Parathyroid adenoma (tissue), 2 donors: ENCODE measurements at regions not wholly inside any gene's neighbourhood (a gene's known extent, or its start where the extent isn't known, plus 50 kb on each side); places are given as distances from the start of the nearest gene placed in this dataset.

Experiments
- H2AFZ ChIP-seq: fragments of 300-600 bp; sonication (generic); one replicate; pipeline ENCODE4 v1.7.0; 2017; ENCODE audit warnings: antibody characterized with exemption, mild to moderate bottlenecking
- H3K27ac ChIP-seq: fragments of 300-600 bp; sonication (generic); one replicate; pipeline ENCODE4 v1.7.0; 2017
- H3K27me3 ChIP-seq: fragments of 300-600 bp; sonication (generic); one replicate; pipeline ENCODE4 v1.7.0; 2017; ENCODE audit warnings: low read length; ENCODE audit not compliant: control insufficient read depth, insufficient read depth
- H3K36me3 ChIP-seq: fragments of 300-600 bp; sonication (generic); one replicate; pipeline ENCODE4 v1.7.0; 2017; ENCODE audit warnings: low read length; ENCODE audit not compliant: control insufficient read depth, insufficient read depth
- H3K4me1 ChIP-seq: fragments of 300-600 bp; sonication (generic); one replicate; pipeline ENCODE4 v1.7.0; 2017; ENCODE audit warnings: control low read depth
- H3K4me2 ChIP-seq: fragments of 300-600 bp; sonication (generic); one replicate; pipeline ENCODE4 v1.7.0; 2017; ENCODE audit warnings: low read length
- H3K4me3 ChIP-seq: fragments of 300-600 bp; sonication (generic); one replicate; pipeline ENCODE4 v1.7.0; 2017; ENCODE audit warnings: low read depth, low read length
- H3K79me2 ChIP-seq: fragments of 300-600 bp; sonication (generic); one replicate; pipeline ENCODE4 v1.7.0; 2017; ENCODE audit warnings: control low read depth
- H3K9ac ChIP-seq: fragments of 300-600 bp; sonication (generic); one replicate; pipeline ENCODE4 v1.7.0; 2017; ENCODE audit warnings: mild to moderate bottlenecking
- H3K9me3 ChIP-seq: fragments of 300-600 bp; sonication (generic); one replicate; pipeline ENCODE4 v1.7.0; 2017; ENCODE audit warnings: low read length; ENCODE audit not compliant: control insufficient read depth
- TF ChIP-seq, protein P1 (sequence below): fragments of 300-600 bp; sonication (generic); IDR thresholded peaks from one replicate; pipeline ENCODE4 v1.7.0; 2017; ENCODE audit warnings: antibody characterized with exemption, mild to moderate bottlenecking
- donor health status: primary hyperparathyroidism.

DNA sequence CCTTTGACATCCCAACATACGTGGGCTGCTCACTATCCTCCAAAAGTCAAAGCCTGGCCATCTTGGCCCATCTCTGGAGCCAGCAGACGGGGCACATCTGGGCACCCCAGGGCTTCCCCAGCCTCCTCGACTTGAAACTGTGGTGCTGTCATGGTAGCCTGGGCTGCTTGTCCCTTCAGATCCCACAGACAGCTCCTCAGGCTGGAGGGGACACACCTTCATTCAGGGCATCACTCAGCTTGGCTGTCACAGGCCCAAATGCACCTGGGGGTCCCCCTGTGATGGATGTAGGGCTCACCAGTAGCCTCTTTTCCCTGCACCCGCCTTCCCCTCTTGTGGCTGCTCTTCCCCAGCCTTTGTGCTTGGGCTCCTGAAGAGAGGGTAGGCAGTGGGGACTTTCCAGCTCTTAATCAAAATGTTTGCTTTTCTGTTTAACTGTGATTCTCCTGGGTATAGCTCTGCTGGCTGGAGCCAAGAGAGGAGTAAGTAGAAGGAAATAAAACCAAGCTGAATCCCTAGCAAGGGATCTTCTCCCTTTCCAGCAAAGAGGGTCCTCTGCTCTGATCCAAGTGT is 92.3 kb downstream of the GYPC start:
- H3K27me3 ChIP-seq, result no peaks in the 10 kb centered on the region
- no peak overlapping the region for H2AFZ ChIP-seq
- H3K27ac ChIP-seq, result no peak overlapping the region
- no peak overlapping the region for H3K4me3 ChIP-seq
- no peak overlapping the region for H3K4me2 ChIP-seq
- H3K4me1 ChIP-seq, result peaks cover 12% of the 10 kb centered on the region
- TF ChIP-seq, protein P1, sequence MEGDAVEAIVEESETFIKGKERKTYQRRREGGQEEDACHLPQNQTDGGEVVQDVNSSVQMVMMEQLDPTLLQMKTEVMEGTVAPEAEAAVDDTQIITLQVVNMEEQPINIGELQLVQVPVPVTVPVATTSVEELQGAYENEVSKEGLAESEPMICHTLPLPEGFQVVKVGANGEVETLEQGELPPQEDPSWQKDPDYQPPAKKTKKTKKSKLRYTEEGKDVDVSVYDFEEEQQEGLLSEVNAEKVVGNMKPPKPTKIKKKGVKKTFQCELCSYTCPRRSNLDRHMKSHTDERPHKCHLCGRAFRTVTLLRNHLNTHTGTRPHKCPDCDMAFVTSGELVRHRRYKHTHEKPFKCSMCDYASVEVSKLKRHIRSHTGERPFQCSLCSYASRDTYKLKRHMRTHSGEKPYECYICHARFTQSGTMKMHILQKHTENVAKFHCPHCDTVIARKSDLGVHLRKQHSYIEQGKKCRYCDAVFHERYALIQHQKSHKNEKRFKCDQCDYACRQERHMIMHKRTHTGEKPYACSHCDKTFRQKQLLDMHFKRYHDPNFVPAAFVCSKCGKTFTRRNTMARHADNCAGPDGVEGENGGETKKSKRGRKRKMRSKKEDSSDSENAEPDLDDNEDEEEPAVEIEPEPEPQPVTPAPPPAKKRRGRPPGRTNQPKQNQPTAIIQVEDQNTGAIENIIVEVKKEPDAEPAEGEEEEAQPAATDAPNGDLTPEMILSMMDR, result no peak
- no peaks in the 10 kb centered on the region for H3K9me3 ChIP-seq
- H3K79me2 ChIP-seq, result no peaks in the 10 kb centered on the region
- no peak overlapping the region for H3K9ac ChIP-seq
- no peaks in the 10 kb centered on the region for H3K36me3 ChIP-seq

DNA sequence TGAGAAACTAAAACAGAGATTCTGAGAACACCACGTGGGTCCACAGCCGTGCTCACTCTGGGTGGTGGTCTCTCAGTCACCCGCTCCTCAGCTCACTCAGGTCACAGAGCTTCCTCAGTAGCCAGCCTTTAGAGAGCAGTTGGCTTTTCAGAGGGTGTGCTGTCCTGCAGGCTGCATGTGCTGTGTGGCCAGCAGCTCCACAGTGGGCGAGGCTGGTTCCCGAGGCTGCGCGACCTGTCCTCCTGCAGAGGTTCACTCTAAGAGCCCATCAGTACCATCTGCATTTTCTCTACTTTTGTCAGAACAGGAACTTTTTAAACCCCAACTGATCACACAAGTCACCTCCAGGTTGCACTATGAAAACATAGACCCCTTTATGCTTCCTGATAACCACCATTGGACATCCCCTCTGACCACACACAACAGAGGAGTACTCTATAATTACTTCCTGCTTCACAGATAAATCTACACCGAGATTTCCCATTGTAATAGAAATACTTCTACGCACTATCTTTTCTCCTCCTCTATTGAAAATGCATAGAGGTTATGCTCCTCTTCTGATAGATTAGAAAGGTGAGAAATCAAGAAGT is 93.1 kb downstream of the GYPC start:
- TF ChIP-seq, protein P1, result no peak
- no peaks in the 10 kb centered on the region for H3K79me2 ChIP-seq
- no peak overlapping the region for H3K4me2 ChIP-seq

DNA sequence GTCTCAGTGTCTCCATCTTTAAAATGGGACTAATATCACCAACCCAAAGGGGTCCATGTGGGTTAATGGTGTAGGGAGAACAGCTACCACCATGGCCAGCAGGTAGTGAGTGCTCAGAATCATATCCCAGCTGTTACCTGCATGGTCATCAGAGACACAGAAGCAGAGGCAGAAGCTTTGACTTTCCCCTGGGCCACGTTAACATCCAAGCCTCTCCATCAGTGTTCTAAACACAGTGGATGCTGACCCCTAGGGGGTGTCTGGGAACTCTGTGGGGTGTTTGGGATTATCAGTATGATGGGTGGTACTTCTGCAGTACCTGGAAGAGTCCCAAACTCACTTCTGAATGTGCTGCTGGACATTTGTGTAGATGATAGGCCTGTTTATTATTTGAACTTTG is 93.6 kb downstream of the GYPC start:
- no peaks in the 10 kb centered on the region for H3K79me2 ChIP-seq
- no peak overlapping the region for H3K4me2 ChIP-seq
- no peaks in the 10 kb centered on the region for H3K36me3 ChIP-seq
- no peaks in the 10 kb centered on the region for H3K27me3 ChIP-seq
- no peak overlapping the region for H2AFZ ChIP-seq
- H3K4me1 ChIP-seq, result peaks cover 18% of the 10 kb centered on the region
- no peak overlapping the region for H3K4me3 ChIP-seq
- H3K27ac ChIP-seq, result no peak overlapping the region
- H3K9ac ChIP-seq, result no peak overlapping the region
- TF ChIP-seq, protein P1, result no peak
- H3K9me3 ChIP-seq, result no peaks in the 10 kb centered on the region

More for the DNA sequence above, 93.1 kb downstream of the GYPC start:
- Histone ChIP-seq H3K4me3 (no peak overlapping the region), H3K36me3 (no peaks in the 10 kb centered on the region), H3K9me3 (no peaks in the 10 kb centered on the region), H3K4me1 (peaks cover 12% of the 10 kb centered on the region), H3K27ac (no peak overlapping the region), H3K27me3 (no peaks in the 10 kb centered on the region), H3K9ac (no peak overlapping the region), H2AFZ (no peak overlapping the region)

DNA sequence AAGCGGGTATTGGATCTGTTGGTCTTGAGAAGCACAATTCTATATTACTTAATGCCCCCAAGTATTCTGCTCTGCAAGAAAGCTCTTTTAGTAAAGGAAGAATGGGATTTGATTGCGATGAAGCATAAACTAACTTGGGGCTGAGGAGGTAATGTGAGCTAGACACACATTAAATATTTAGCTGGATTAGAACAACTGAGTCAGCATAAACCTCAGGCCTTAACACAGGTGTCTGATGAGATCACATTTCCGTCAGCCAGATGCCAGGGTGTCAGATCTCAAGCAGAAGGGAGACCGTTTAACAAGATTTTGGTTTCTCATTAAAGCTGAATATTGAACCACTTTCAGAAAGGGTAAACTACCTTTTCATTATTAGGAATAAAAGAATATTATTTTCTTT is 94.5 kb downstream of the GYPC start:
- Histone ChIP-seq H3K79me2 (no peaks in the 10 kb centered on the region), H3K4me2 (no peak overlapping the region), H3K4me1 (peaks cover 20% of the 10 kb centered on the region), H3K36me3 (no peaks in the 10 kb centered on the region), H3K4me3 (no peak overlapping the region), H3K9ac (no peak overlapping the region), H3K27ac (no peak overlapping the region), H3K9me3 (no peaks in the 10 kb centered on the region), H2AFZ (no peak overlapping the region), H3K27me3 (no peaks in the 10 kb centered on the region)
- TF ChIP-seq, protein P1, result no peak

DNA sequence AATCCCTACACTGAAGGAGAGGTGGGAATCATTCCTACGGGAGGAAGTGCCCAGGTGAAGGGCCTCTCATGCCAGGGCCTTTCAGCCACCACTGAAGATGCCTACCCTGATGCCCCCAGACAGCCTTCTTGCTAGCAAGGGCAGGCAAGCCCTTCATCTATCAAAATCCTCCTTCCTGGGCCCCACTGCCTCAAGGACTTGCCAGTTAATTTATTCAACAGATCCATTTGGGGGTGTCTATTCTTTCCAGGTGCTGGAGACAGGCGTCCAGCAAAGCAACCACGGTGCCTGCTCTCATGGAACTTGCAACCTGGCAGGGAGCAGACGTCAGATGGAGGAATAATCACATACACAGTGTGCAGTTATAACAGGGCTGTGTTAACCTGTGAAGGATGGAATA is 95.5 kb downstream of the GYPC start:
- Histone ChIP-seq H3K4me2 (no peak overlapping the region), H3K36me3 (no peaks in the 10 kb centered on the region), H2AFZ (no peak overlapping the region), H3K27ac (no peak overlapping the region), H3K4me3 (no peak overlapping the region), H3K9ac (no peak overlapping the region), H3K4me1 (peaks cover 20% of the 10 kb centered on the region), H3K27me3 (no peaks in the 10 kb centered on the region), H3K79me2 (no peaks in the 10 kb centered on the region), H3K9me3 (no peaks in the 10 kb centered on the region)
- TF ChIP-seq, protein P1, result no peak
